Medulla oblongata (tissue), 1 donor: ENCODE measurements at regions not wholly inside any gene's neighbourhood (a gene's known extent, or its start where the extent isn't known, plus 50 kb on each side); places are given as distances from the start of the nearest gene placed in this dataset.
"Not testable (repeated sequence)": the region's sequence is repeated elsewhere in the genome, so short reads cannot be mapped to it uniquely, and the experiment has no call there.

ENCODE experiments used
- DNase-seq: peaks from one replicate; pipeline ENCODE4 v3.0.0-alpha.2; 2015; ENCODE audit errors: extremely low spot score

GRCh38 chr17:51347851-51348584, 87.7 kb downstream of the UTP18 start:
- no peak for DNase-seq

GRCh38 chr17:51351080-51351479, 90.7 kb downstream of the UTP18 start:
- no peak for DNase-seq

- DNase-seq: peak; percentile 72
Observed at GRCh38 chr17:51351890-51352289, 91.5 kb downstream of the UTP18 start.

GRCh38 chr17:51352798-51353197, 92.5 kb downstream of the UTP18 start:
- peak; percentile 22 for DNase-seq

GRCh38 chr17:51353296-51353695, 93.0 kb downstream of the UTP18 start:
- no peak for DNase-seq

GRCh38 chr17:51354936-51355335, 94.6 kb downstream of the UTP18 start:
- DNase-seq: no peak

GRCh38 chr17:51355441-51356410, 95.4 kb downstream of the UTP18 start:
- peak; percentile 27 for DNase-seq

GRCh38 chr17:51359055-51359454, 98.7 kb downstream of the UTP18 start:
- no peak for DNase-seq

GRCh38 chr17:51362811-51363585, 102.7 kb downstream of the UTP18 start:
- peak; percentile 69 for DNase-seq

- DNase-seq: no peak
Observed at GRCh38 chr17:51365090-51365489, 104.7 kb downstream of the UTP18 start.

- no peak for DNase-seq
Observed at GRCh38 chr17:51366866-51367265, 106.5 kb downstream of the UTP18 start.

- DNase-seq: not testable (repeated sequence)
Observed at GRCh38 chr17:51367836-51368235, 107.5 kb downstream of the UTP18 start.

- peak; percentile 97 for DNase-seq
Observed at GRCh38 chr17:51371732-51372151, 111.4 kb downstream of the UTP18 start.

GRCh38 chr17:51372345-51373004, 112.1 kb downstream of the UTP18 start:
- DNase-seq: peak; percentile 96

- DNase-seq: peak; percentile 4
Observed at GRCh38 chr17:51373489-51374152, 113.3 kb downstream of the UTP18 start.

GRCh38 chr17:51374209-51374608, 113.9 kb downstream of the UTP18 start:
- peak; percentile 57 for DNase-seq

GRCh38 chr17:51375771-51376170, 115.4 kb downstream of the UTP18 start:
- DNase-seq: no peak

- no peak for DNase-seq
Observed at GRCh38 chr17:51376739-51377138, 116.4 kb downstream of the UTP18 start.

- DNase-seq: no peak
Observed at GRCh38 chr17:51381262-51381661, 120.9 kb downstream of the UTP18 start.

- DNase-seq: no peak
Observed at GRCh38 chr17:51385208-51385607, 124.9 kb downstream of the UTP18 start.

- DNase-seq: no peak
Observed at GRCh38 chr17:51387582-51387981, 127.2 kb downstream of the UTP18 start.
